ENCODE measurements at regions not wholly inside any gene's neighbourhood (a gene's known extent, or its start where the extent isn't known, plus 50 kb on each side); places are given as distances from the start of the nearest gene placed in this dataset.

DNA sequence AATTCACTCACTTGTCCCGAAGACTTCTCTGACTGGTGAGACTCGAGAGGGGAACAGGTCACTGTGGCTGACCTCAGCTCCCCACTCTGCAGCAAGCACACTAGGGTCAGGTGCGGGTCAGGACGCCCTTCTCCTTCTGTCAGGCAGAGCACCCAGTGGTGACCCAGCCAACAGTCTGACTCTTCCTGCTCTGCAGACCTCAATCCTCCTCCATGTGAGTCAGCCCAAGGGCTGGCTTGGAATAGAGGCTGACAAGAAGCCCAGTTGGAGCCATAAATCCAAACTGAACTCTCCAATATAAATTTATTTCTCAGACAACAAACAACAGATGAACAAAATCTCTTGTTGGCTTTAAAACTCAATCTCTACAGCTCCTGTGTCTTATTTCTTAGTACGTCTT, 253.1 kb downstream of the SH3BP4 start:
- no peak for ATAC-seq
- peaks cover 8% of the 10 kb centered on the region; the same call in 2 of the 3 replicates for H3K4me1 Mint-ChIP-seq

More for the DNA sequence above, 253.1 kb downstream of the SH3BP4 start:
- H3K27me3 ChIP-seq (ENCODE audit: insufficient read depth), result no peaks in the 10 kb centered on the region
- H3K4me3 ChIP-seq, result no peak overlapping the region
- no peaks in the 10 kb centered on the region for H3K36me3 ChIP-seq (ENCODE audit: insufficient read depth)
- H4K20me1 ChIP-seq (replicated peaks; ENCODE audit: insufficient read depth), result no peaks in the 10 kb centered on the region
- H2AFZ ChIP-seq, result no peak overlapping the region
- H3K4me1 ChIP-seq (ENCODE audit: insufficient read depth), result peaks cover 3% of the 10 kb centered on the region; the same call in 1 of the 2 replicates
- Mint-ChIP-seq H3K4me3 (no peak overlapping the region), H3K27me3 (ENCODE audit: insufficient read depth, low read depth, poor library complexity) (peaks cover 4% of the 10 kb centered on the region), H3K27ac (no peak overlapping the region), H3K9me3 (peaks cover under 1% of the 10 kb centered on the region; the same call in 1 of the 3 replicates), H3K36me3 (ENCODE audit: low read depth) (peaks cover 1% of the 10 kb centered on the region; the same call in 2 of the 3 replicates)
- H3K9me2 ChIP-seq (ENCODE audit: insufficient read depth), result no peaks in the 10 kb centered on the region
- no peaks in the 10 kb centered on the region for H3K79me2 ChIP-seq (replicated peaks; ENCODE audit: insufficient read depth)
- DNase-seq (ENCODE audit: low spot score), result no peak
- H3F3A ChIP-seq (replicated peaks; ENCODE audit: low read depth), result no peaks in the 10 kb centered on the region
- H3K4me2 ChIP-seq, result no peak overlapping the region
- no peak overlapping the region for H3K27ac ChIP-seq (ENCODE audit: low read depth)
- TF ChIP-seq, protein P1, sequence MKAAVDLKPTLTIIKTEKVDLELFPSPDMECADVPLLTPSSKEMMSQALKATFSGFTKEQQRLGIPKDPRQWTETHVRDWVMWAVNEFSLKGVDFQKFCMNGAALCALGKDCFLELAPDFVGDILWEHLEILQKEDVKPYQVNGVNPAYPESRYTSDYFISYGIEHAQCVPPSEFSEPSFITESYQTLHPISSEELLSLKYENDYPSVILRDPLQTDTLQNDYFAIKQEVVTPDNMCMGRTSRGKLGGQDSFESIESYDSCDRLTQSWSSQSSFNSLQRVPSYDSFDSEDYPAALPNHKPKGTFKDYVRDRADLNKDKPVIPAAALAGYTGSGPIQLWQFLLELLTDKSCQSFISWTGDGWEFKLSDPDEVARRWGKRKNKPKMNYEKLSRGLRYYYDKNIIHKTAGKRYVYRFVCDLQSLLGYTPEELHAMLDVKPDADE (IDR thresholded peaks at IDR 0.05), result no peak
- TF ChIP-seq EZH2phosphoT487 (IDR thresholded peaks at IDR 0.05; ENCODE audit: unreplicated experiment) (no peak), CREB1 (CRISPR knock-in tag; IDR thresholded peaks at IDR 0.05; ENCODE audit: low read depth) (no peak), EZH2 (IDR thresholded peaks at IDR 0.05; ENCODE audit: low read depth, unreplicated experiment) (no peak), POLR2AphosphoS5 (IDR thresholded peaks at IDR 0.05; ENCODE audit: low read depth) (no peak), ZNF114 (CRISPR knock-in tag; IDR thresholded peaks at IDR 0.05) (no peak), STAT1 (IDR thresholded peaks at IDR 0.05; ENCODE audit: unreplicated experiment) (no peak)
- TF ChIP-seq, protein P2, sequence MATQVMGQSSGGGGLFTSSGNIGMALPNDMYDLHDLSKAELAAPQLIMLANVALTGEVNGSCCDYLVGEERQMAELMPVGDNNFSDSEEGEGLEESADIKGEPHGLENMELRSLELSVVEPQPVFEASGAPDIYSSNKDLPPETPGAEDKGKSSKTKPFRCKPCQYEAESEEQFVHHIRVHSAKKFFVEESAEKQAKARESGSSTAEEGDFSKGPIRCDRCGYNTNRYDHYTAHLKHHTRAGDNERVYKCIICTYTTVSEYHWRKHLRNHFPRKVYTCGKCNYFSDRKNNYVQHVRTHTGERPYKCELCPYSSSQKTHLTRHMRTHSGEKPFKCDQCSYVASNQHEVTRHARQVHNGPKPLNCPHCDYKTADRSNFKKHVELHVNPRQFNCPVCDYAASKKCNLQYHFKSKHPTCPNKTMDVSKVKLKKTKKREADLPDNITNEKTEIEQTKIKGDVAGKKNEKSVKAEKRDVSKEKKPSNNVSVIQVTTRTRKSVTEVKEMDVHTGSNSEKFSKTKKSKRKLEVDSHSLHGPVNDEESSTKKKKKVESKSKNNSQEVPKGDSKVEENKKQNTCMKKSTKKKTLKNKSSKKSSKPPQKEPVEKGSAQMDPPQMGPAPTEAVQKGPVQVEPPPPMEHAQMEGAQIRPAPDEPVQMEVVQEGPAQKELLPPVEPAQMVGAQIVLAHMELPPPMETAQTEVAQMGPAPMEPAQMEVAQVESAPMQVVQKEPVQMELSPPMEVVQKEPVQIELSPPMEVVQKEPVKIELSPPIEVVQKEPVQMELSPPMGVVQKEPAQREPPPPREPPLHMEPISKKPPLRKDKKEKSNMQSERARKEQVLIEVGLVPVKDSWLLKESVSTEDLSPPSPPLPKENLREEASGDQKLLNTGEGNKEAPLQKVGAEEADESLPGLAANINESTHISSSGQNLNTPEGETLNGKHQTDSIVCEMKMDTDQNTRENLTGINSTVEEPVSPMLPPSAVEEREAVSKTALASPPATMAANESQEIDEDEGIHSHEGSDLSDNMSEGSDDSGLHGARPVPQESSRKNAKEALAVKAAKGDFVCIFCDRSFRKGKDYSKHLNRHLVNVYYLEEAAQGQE (IDR thresholded peaks at IDR 0.05; ENCODE audit: unreplicated experiment), result no peak
- TF ChIP-seq, protein P3, sequence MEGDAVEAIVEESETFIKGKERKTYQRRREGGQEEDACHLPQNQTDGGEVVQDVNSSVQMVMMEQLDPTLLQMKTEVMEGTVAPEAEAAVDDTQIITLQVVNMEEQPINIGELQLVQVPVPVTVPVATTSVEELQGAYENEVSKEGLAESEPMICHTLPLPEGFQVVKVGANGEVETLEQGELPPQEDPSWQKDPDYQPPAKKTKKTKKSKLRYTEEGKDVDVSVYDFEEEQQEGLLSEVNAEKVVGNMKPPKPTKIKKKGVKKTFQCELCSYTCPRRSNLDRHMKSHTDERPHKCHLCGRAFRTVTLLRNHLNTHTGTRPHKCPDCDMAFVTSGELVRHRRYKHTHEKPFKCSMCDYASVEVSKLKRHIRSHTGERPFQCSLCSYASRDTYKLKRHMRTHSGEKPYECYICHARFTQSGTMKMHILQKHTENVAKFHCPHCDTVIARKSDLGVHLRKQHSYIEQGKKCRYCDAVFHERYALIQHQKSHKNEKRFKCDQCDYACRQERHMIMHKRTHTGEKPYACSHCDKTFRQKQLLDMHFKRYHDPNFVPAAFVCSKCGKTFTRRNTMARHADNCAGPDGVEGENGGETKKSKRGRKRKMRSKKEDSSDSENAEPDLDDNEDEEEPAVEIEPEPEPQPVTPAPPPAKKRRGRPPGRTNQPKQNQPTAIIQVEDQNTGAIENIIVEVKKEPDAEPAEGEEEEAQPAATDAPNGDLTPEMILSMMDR (conservative IDR thresholded peaks at IDR 0.05; ENCODE audit: low read depth in 2 of 2), result no peak

Measured in GM23338 (cell line).